KG1 (cell line): ENCODE measurements at regions not wholly inside any gene's neighbourhood (a gene's known extent, or its start where the extent isn't known, plus 50 kb on each side); places are given as distances from the start of the nearest gene placed in this dataset.
A peak's percentile ranks its signal among the peaks of the same experiment; 100 is the strongest.
"Not testable (repeated sequence)": the region's sequence is repeated elsewhere in the genome, so short reads cannot be mapped to it uniquely, and the experiment has no call there.

ENCODE experiments used
- DNase-seq: peaks from one replicate; lab custom pipeline; 2025; lab: John Stamatoyannopoulos, UW

- no peak for DNase-seq
These were observed 86.7 kb upstream of the MAP4K4 start for GRCh38 chr2:101610750-101611315.

- DNase-seq, result no peak
These were observed 88.1 kb upstream of the MAP4K4 start for GRCh38 chr2:101609433-101609832.

GRCh38 chr2:101608408-101609310, 88.8 kb upstream of the MAP4K4 start:
- no peak for DNase-seq

- DNase-seq, result no peak
These were observed 100.1 kb upstream of the MAP4K4 start for GRCh38 chr2:101597347-101597944.

GRCh38 chr2:101596333-101596732, 101.2 kb upstream of the MAP4K4 start:
- DNase-seq, result no peak

- no peak for DNase-seq
These were observed 110.3 kb upstream of the MAP4K4 start for GRCh38 chr2:101587251-101587650.

GRCh38 chr2:101583861-101584260, 108.9 kb upstream of the RFX8 start:
- no peak for DNase-seq

GRCh38 chr2:101581675-101582299, 106.9 kb upstream of the RFX8 start:
- no peak for DNase-seq

- no peak for DNase-seq
These were observed 105.6 kb upstream of the RFX8 start for GRCh38 chr2:101580528-101580927.

- no peak for DNase-seq
These were observed 103.8 kb upstream of the RFX8 start for GRCh38 chr2:101578671-101579070.

GRCh38 chr2:101578135-101578534, 103.2 kb upstream of the RFX8 start:
- DNase-seq, result not testable (repeated sequence)

- no peak for DNase-seq
These were observed 102.3 kb upstream of the RFX8 start for GRCh38 chr2:101577173-101577572.

GRCh38 chr2:101574622-101575021, 99.7 kb upstream of the RFX8 start:
- no peak for DNase-seq

GRCh38 chr2:101571951-101572350, 97.0 kb upstream of the RFX8 start:
- DNase-seq, result no peak

GRCh38 chr2:101569886-101570520, 95.1 kb upstream of the RFX8 start:
- DNase-seq, result no peak

- no peak for DNase-seq
These were observed 94.1 kb upstream of the RFX8 start for GRCh38 chr2:101568969-101569368.

- no peak for DNase-seq
These were observed 91.8 kb upstream of the RFX8 start for GRCh38 chr2:101566632-101567228.

GRCh38 chr2:101563849-101564248, 88.9 kb upstream of the RFX8 start:
- no peak for DNase-seq

- DNase-seq, result peak; percentile 53
These were observed 85.9 kb upstream of the RFX8 start for GRCh38 chr2:101560780-101561315.

GRCh38 chr2:101559551-101559950, 84.6 kb upstream of the RFX8 start:
- DNase-seq, result no peak

- DNase-seq, result no peak
These were observed 84.0 kb upstream of the RFX8 start for GRCh38 chr2:101558740-101559525.
